Calu3 (cell line): ENCODE measurements at regions not wholly inside any gene's neighbourhood (a gene's known extent, or its start where the extent isn't known, plus 50 kb on each side); places are given as distances from the start of the nearest gene placed in this dataset.

Source experiments
- BruUV-seq: library from RNA; stranded (reverse); fragments of 400-500 nt; replicated peaks from 2 replicates; lab custom pipeline; 2021; lab: Mats Ljungman, UMichigan
- CTCF ChIA-PET: fragments of 300-600 bp; sonication (Branson Sonifier 250); formaldehyde crosslinking; loops from one replicate; lab custom pipeline; 2022; ENCODE audit warnings: antibody characterized with exemption; lab: Charles Lee
- DNase-seq: peaks from one replicate; pipeline ENCODE4 v3.0.0; 2022
- H3K27ac Mint-ChIP-seq: one replicate; pipeline ENCODE4 v1.8.0; 2022; ENCODE audit warnings: mixed read lengths; ENCODE audit not compliant: unreplicated experiment
- H3K27me3 Mint-ChIP-seq: one replicate; pipeline ENCODE4 v1.8.0; 2022; ENCODE audit warnings: mixed read lengths; ENCODE audit not compliant: unreplicated experiment
- H3K36me3 Mint-ChIP-seq: one replicate; pipeline ENCODE4 v1.8.0; 2022; ENCODE audit warnings: mild to moderate bottlenecking, moderate library complexity, mixed read lengths; ENCODE audit not compliant: insufficient read depth, unreplicated experiment
- H3K4me1 Mint-ChIP-seq: one replicate; pipeline ENCODE4 v1.8.0; 2022; ENCODE audit warnings: mild to moderate bottlenecking, low read depth, mixed read lengths; ENCODE audit not compliant: unreplicated experiment
- H3K4me3 Mint-ChIP-seq: one replicate; pipeline ENCODE4 v1.8.0; 2022; ENCODE audit warnings: mild to moderate bottlenecking, low read depth, moderate library complexity, mixed read lengths; ENCODE audit not compliant: unreplicated experiment
- H3K9me3 Mint-ChIP-seq: one replicate; pipeline ENCODE4 v1.8.0; 2022; ENCODE audit warnings: low read depth, mixed read lengths; ENCODE audit not compliant: unreplicated experiment
- CTCF ChIP-seq: fragments of 200-600 bp; IDR thresholded peaks from one replicate; pipeline ENCODE4 v1.8.0; 2022; ENCODE audit warnings: antibody characterized with exemption; ENCODE audit not compliant: unreplicated experiment
- intact Hi-C: fragments of 100-400 bp; cut with micrococcal nuclease; formaldehyde crosslinking; loops from one replicate; pipeline ENCODE4 v1.10.0; 2022; ENCODE audit not compliant: unreplicated experiment

DNA sequence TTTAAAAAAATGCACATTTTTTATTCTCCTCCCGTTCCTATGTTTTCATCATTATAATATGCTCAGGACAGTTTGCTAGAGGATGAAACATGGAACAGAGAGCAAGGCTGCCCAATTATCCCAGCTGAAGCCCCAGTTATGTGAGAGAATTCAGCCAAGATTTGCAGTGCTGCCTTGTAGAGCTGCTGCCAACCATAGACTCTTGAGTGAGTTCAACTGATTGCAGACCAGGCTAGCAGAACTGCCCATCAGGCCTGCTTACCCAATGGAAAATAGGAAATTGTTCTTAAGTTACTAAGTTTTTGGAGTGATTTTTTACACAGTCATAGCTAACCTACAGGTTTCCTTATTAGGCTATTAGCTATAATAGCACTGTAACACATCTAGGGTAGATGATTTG is 128.7 kb upstream of the VGLL2 start:
- DNase-seq = no peak
- intact Hi-C loops = no loop called here
- no peaks in the 10 kb centered on the region for H3K9me3 Mint-ChIP-seq
- H3K4me1 Mint-ChIP-seq = no peaks in the 10 kb centered on the region
- CTCF ChIA-PET = no interaction called here
- H3K36me3 Mint-ChIP-seq = no peaks in the 10 kb centered on the region
- no TSS peak for BruUV-seq
- no peak overlapping the region for H3K27ac Mint-ChIP-seq
- no peaks in the 10 kb centered on the region for H3K27me3 Mint-ChIP-seq
- no peak for TF ChIP-seq CTCF
- H3K4me3 Mint-ChIP-seq = no peak overlapping the region

DNA sequence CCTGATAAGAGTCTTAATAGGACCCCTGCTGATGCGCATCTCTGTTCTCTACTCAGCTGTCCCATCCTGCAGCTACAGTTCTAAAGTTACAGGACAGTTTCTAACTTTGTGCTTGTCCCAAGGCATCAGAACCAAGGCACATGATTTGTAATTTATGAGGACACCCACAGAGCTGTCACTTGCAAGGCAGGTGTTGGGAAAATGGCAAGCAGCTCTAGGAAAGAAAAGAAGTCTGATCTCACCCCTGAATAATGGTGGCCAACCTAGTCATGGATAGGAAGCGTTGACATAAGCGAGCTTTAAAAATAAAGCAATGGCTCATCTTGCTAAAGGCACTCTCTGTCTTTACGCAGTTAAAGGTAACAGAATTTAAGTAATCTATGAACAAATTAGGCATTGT is 127.6 kb upstream of the VGLL2 start:
- no peaks in the 10 kb centered on the region for H3K36me3 Mint-ChIP-seq
- no peak for TF ChIP-seq CTCF
- CTCF ChIA-PET = no interaction called here
- DNase-seq = no peak
- no peak overlapping the region for H3K4me3 Mint-ChIP-seq
- no peak overlapping the region for H3K27ac Mint-ChIP-seq
- no peaks in the 10 kb centered on the region for H3K4me1 Mint-ChIP-seq
- BruUV-seq = no TSS peak
- intact Hi-C loops = no loop called here
- no peaks in the 10 kb centered on the region for H3K9me3 Mint-ChIP-seq
- no peaks in the 10 kb centered on the region for H3K27me3 Mint-ChIP-seq

GRCh38 chr6:117138425-117138824 is 126.9 kb upstream of the VGLL2 start:
- Mint-ChIP-seq H3K4me3 (no peak overlapping the region), H3K27ac (no peak overlapping the region), H3K27me3 (no peaks in the 10 kb centered on the region), H3K4me1 (no peaks in the 10 kb centered on the region), H3K36me3 (no peaks in the 10 kb centered on the region), H3K9me3 (no peaks in the 10 kb centered on the region)
- intact Hi-C loops = no loop called here
- TF ChIP-seq CTCF = no peak
- CTCF ChIA-PET = no interaction called here
- DNase-seq = no peak
- no TSS peak for BruUV-seq

DNA sequence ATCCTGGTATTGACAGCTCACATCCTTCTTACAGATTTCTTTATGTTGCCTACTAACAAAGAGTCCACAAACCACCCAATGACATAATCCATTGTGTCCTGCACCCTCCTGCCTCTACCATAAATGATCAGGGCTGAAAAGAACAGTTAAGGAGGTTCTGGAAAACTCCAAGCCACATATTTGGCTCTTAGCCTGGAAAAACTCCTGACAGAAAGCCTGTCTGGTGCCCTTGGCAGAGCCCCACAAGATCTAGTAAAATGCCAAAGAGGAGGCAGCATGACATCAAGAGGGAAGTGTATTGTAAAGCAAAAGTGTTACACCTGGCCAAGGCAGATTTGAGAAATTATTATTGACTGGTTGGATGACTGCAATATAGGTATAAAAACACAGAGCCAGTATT is 126.4 kb upstream of the VGLL2 start:
- no peaks in the 10 kb centered on the region for H3K36me3 Mint-ChIP-seq
- H3K4me3 Mint-ChIP-seq = no peak overlapping the region
- CTCF ChIA-PET = no interaction called here
- no peaks in the 10 kb centered on the region for H3K4me1 Mint-ChIP-seq
- no peak for DNase-seq
- no TSS peak for BruUV-seq
- H3K27ac Mint-ChIP-seq = no peak overlapping the region
- no peak for TF ChIP-seq CTCF
- no peaks in the 10 kb centered on the region for H3K27me3 Mint-ChIP-seq
- H3K9me3 Mint-ChIP-seq = no peaks in the 10 kb centered on the region
- intact Hi-C loops = no loop called here
